Neural cell (in vitro differentiated cells): ENCODE measurements at regions not wholly inside any gene's neighbourhood (a gene's known extent, or its start where the extent isn't known, plus 50 kb on each side); places are given as distances from the start of the nearest gene placed in this dataset.
"Not testable (repeated sequence)": the region's sequence is repeated elsewhere in the genome, so short reads cannot be mapped to it uniquely, and the experiment has no call there.

ENCODE experiments used
- H2AFZ ChIP-seq: fragments of 200-600, 300-800 bp; sonication (generic), shearing (Covaris generic); 2 replicates; pipeline ENCODE4 v1.6.0; 2014; ENCODE audit warnings: low read depth, mild to moderate bottlenecking, antibody characterized with exemption, low read length, moderate library complexity
- H3F3A ChIP-seq: fragments of 200-600 bp; shearing (Covaris generic); 2 replicates; pipeline ENCODE4 v1.6.1; 2016; ENCODE audit warnings: mild to moderate bottlenecking, moderate library complexity, mixed read lengths, antibody characterized with exemption, low read length; ENCODE audit not compliant: insufficient read depth, poor library complexity, severe bottlenecking
- H3K27ac ChIP-seq: fragments of 200-600, 300-800 bp; sonication (generic), shearing (Covaris generic); 2 replicates; pipeline ENCODE4 v1.5.1; 2014; ENCODE audit warnings: mild to moderate bottlenecking, low read length, moderate library complexity
- H3K27me3 ChIP-seq: fragments of 300-800, 200-600 bp; sonication (generic), shearing (Covaris generic); 2 replicates; pipeline ENCODE4 v1.6.0; 2014; ENCODE audit warnings: mild to moderate bottlenecking, low read depth, low read length, moderate library complexity; ENCODE audit not compliant: insufficient read depth
- H3K36me3 ChIP-seq: fragments of 300-800, 200-600 bp; sonication (generic), shearing (Covaris generic); 2 replicates; pipeline ENCODE4 v1.5.1; 2014; ENCODE audit warnings: mild to moderate bottlenecking, antibody characterized with exemption, low read length, moderate library complexity; ENCODE audit not compliant: insufficient read depth
- H3K4me2 ChIP-seq: fragments of 300-800, 200-600 bp; sonication (generic), shearing (Covaris generic); 2 replicates; pipeline ENCODE4 v1.6.0; 2014; ENCODE audit warnings: mild to moderate bottlenecking, low read length
- H3K4me3 ChIP-seq: fragments of 300-800, 200-600 bp; sonication (generic), shearing (Covaris generic); 2 replicates; pipeline ENCODE4 v1.5.1; 2014; ENCODE audit warnings: mild to moderate bottlenecking, low read length, moderate library complexity
- H3K79me2 ChIP-seq: fragments of 200-600 bp; shearing (Covaris generic); replicated peaks from 2 replicates; pipeline ENCODE4 v1.6.0; 2014; ENCODE audit warnings: mild to moderate bottlenecking, low read length, moderate library complexity; ENCODE audit not compliant: insufficient read depth
- H3K9ac ChIP-seq: fragments of 300-800, 200-600 bp; sonication (generic), shearing (Covaris generic); 2 replicates; pipeline ENCODE4 v1.6.1; 2016; ENCODE audit warnings: mild to moderate bottlenecking, low read length, mixed read lengths
- H3K9me2 ChIP-seq: fragments of 200-600 bp; shearing (Covaris generic); 2 replicates; pipeline ENCODE4 v1.6.1; 2016; ENCODE audit warnings: mild to moderate bottlenecking, low read length, mixed read lengths; ENCODE audit not compliant: insufficient read depth
- H3K9me3 ChIP-seq: fragments of 200-600, 300-800 bp; sonication (generic), shearing (Covaris generic); 2 replicates; pipeline ENCODE4 v1.6.1; 2016; ENCODE audit warnings: mild to moderate bottlenecking, mixed run types, low read length, moderate library complexity, mixed read lengths
- H4K20me1 ChIP-seq: fragments of 200-600 bp; shearing (Covaris generic); 2 replicates; pipeline ENCODE4 v1.6.1; 2016; ENCODE audit warnings: mild to moderate bottlenecking, mixed run types; ENCODE audit not compliant: insufficient read depth

DNA sequence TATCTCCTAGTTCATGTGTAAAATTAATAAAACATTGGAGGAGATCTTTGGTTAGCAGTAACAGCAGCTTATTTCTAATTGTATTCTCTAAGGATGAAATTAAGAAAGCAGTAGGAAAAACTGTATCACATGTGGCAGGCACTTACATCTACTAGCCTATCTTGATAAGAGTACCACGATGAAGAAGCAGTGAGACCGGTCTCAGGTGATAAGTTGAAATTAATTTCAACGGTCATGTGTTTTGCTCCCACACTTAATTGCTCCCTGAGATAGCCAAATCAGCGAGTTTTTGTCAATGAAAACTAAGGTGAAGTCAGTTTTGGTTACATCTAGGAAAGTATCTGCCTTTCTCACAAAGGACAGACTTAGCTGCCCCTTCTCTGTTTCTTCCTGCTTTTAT lies 115.8 kb upstream of the WIPF3 start:
- not testable (repeated sequence) for H3K4me2 ChIP-seq, H3K4me3 ChIP-seq, H4K20me1 ChIP-seq, H3K79me2 ChIP-seq, H3F3A ChIP-seq, H3K27ac ChIP-seq, H3K9me2 ChIP-seq, H3K36me3 ChIP-seq, H2AFZ ChIP-seq, H3K9ac ChIP-seq, H3K27me3 ChIP-seq, H3K9me3 ChIP-seq

DNA sequence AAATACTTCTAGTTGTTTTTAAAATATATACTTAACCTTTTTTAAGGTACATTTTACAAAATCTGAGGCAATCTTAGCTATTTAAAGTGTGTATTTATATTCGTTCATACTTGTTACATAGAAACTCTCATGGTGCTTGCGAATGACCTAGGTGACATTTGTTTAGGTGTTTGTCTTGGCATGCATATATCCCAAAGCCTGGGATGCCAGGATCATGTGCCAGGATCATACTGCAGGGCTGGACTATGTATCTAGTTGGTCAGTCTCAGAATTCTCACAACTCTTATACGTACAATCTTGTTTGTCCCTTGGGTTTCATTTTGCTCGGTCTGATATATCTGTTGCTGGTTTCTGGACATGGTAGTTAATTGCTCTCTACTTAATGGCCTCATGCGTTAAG lies 109.9 kb upstream of the WIPF3 start:
- not testable (repeated sequence) for H3K9ac ChIP-seq, H3K4me3 ChIP-seq, H3K27ac ChIP-seq, H3F3A ChIP-seq, H3K9me2 ChIP-seq, H3K9me3 ChIP-seq, H3K4me2 ChIP-seq, H3K27me3 ChIP-seq, H3K79me2 ChIP-seq, H3K36me3 ChIP-seq, H4K20me1 ChIP-seq, H2AFZ ChIP-seq

DNA sequence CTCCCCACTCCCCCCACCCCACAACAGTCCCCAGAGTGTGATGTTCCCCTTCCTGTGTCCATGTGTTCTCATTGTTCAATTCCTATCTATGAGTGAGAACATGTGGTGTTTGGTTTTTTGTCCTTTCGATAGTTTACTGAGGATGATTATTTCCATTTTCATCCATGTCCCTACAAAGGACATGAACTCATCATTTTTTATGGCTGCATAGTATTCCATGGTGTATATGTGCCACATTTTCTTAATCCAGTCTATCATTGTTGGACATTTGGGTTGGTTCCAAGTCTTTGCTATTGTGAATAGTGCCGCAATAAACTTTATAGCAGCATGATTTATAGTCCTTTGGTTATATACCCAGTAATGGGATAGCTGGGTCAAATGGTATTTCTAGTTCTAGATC lies 106.6 kb upstream of the WIPF3 start:
- not testable (repeated sequence) for H3K9me2 ChIP-seq, H3K36me3 ChIP-seq, H4K20me1 ChIP-seq

DNA sequence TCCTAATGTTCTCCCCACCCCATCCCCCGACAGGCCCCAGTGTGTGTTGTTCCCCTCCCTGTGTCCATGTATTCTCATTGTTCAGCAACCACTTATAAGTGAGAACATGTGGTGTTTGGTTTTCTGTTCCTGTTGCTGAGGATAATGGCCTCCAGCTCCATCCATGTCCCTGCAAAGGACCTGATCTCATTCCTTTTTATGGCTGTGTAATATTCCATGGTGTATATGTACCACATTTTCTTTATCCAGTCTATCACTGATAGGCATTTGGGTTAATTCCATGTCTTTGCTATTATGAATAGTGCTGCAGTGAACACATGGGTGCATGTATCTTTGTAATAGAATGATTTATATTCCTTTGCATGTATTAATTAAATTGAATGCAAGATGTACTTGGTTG lies 104.8 kb upstream of the WIPF3 start:
- H3K9me2 ChIP-seq, H3K36me3 ChIP-seq, H3K9me3 ChIP-seq, H3K9ac ChIP-seq, H3F3A ChIP-seq, H3K79me2 ChIP-seq, H3K4me3 ChIP-seq, H2AFZ ChIP-seq, H3K27ac ChIP-seq, H4K20me1 ChIP-seq, H3K4me2 ChIP-seq, H3K27me3 ChIP-seq: not testable (repeated sequence)

More for the DNA sequence above, 106.6 kb upstream of the WIPF3 start:
- not testable (repeated sequence) for H3K27me3 ChIP-seq, H3K9ac ChIP-seq, H3K27ac ChIP-seq, H3K9me3 ChIP-seq, H3K79me2 ChIP-seq, H3K4me2 ChIP-seq, H2AFZ ChIP-seq, H3F3A ChIP-seq, H3K4me3 ChIP-seq

DNA sequence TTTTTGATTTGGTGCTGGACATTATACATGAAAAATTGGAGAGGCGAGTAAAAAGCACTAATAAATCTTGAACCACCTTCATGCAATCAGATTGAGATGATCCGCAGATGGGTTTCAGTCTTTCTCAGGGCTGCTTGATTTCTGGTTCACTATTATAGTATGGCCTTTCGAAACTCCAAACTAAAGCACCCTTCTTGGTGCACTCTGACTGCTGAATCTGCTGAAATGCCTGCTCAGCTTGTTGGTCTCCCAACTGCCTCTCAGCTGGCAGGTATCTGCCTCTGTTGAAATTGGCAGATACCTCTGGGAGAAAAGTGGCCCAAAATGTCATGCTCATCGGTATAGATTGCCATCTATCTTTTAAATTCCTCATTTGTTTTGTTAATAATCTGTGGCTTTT lies 102.5 kb upstream of the WIPF3 start:
- H3K79me2 ChIP-seq, H3K36me3 ChIP-seq, H4K20me1 ChIP-seq, H3K4me2 ChIP-seq, H3K4me3 ChIP-seq, H3K9me2 ChIP-seq, H2AFZ ChIP-seq, H3K27me3 ChIP-seq, H3K9ac ChIP-seq, H3K9me3 ChIP-seq, H3K27ac ChIP-seq, H3F3A ChIP-seq: not testable (repeated sequence)

DNA sequence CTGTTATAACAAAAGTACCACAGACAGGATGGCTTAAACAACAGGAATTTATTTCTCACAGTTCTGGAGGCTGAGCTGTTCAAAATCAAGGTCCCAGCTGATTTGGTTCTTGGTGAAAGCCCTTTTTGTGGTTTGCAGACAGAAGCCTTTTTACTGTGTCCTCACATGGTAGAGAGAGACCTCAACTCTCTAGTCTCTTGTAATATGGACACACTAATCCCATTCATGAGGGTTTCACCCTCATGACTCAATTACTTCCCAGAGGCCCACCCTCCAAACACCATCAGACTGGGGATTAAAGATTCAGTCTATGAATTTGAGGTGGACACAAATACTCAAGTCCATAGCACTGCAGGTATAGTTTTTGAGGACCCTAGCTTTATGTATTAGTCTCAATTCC lies 97.3 kb upstream of the WIPF3 start:
- H3K36me3 ChIP-seq, H3K9me2 ChIP-seq, H3K9me3 ChIP-seq, H3K4me3 ChIP-seq, H3K79me2 ChIP-seq, H4K20me1 ChIP-seq, H2AFZ ChIP-seq, H3K27me3 ChIP-seq, H3K27ac ChIP-seq, H3K9ac ChIP-seq, H3K4me2 ChIP-seq, H3F3A ChIP-seq: not testable (repeated sequence)

DNA sequence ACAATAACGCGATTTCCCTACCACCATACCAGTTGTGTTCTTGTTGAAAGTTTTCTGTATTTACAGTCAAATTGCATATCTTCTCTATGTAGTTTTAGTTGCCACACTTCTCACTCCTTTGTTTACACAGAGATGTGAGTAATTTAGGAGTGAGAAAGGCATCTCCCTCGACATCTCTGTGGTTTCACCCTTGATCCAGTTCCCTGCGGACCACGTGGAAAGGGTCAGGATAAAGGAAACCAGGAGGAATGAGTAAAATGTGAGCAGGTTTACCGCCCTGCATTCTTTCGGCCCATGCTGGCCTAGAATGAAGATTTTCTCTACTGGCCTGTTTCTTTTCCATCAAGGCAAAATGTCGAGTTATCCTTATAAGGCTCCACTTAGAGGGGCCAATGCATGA lies 83.2 kb upstream of the WIPF3 start:
- not testable (repeated sequence) for H2AFZ ChIP-seq, H3K9me2 ChIP-seq, H3K27me3 ChIP-seq

More for the DNA sequence above, 83.2 kb upstream of the WIPF3 start:
- not testable (repeated sequence) for H4K20me1 ChIP-seq, H3K27ac ChIP-seq, H3K79me2 ChIP-seq, H3F3A ChIP-seq, H3K36me3 ChIP-seq, H3K4me2 ChIP-seq, H3K9me3 ChIP-seq, H3K9ac ChIP-seq, H3K4me3 ChIP-seq
